Muscle layer of duodenum (tissue), 2 donors: ENCODE measurements at regions not wholly inside any gene's neighbourhood (a gene's known extent, or its start where the extent isn't known, plus 50 kb on each side); places are given as distances from the start of the nearest gene placed in this dataset.
"Not testable (repeated sequence)": the region's sequence is repeated elsewhere in the genome, so short reads cannot be mapped to it uniquely, and the experiment has no call there.

Experiments
- H3K27ac ChIP-seq: one replicate; pipeline ENCODE4 v1.7.0; 2013; ENCODE audit warnings: mild to moderate bottlenecking, low read length
- H3K27me3 ChIP-seq: one replicate; pipeline ENCODE4 v1.7.0; 2013; ENCODE audit warnings: low read depth, mild to moderate bottlenecking, control low read depth, low read length
- H3K36me3 ChIP-seq, 2 donors: one replicate each; pipeline ENCODE4 v1.7.0; 2013; ENCODE audit warnings: low read length in 2 of 2, control low read depth in 1 of 2, mild to moderate bottlenecking in 1 of 2; ENCODE audit not compliant: insufficient read depth in 2 of 2, control insufficient read depth in 1 of 2
- H3K4me1 ChIP-seq, 2 donors: one replicate each; pipeline ENCODE4 v1.7.0; 2013; ENCODE audit warnings: low read length in 2 of 2, mild to moderate bottlenecking in 2 of 2, control low read depth in 1 of 2, moderate library complexity in 1 of 2; ENCODE audit not compliant: insufficient read depth in 2 of 2, control insufficient read depth in 1 of 2
- H3K4me3 ChIP-seq, 2 donors: one replicate each; pipeline ENCODE4 v1.7.0; 2013; ENCODE audit warnings: low read length in 2 of 2, low read depth in 1 of 2, mild to moderate bottlenecking in 1 of 2
- H3K9me3 ChIP-seq, 2 donors: one replicate each; pipeline ENCODE4 v1.7.0; 2013; ENCODE audit warnings: low read length in 2 of 2, control low read depth in 1 of 2, mild to moderate bottlenecking in 1 of 2; ENCODE audit not compliant: control insufficient read depth in 1 of 2
- donor health status: healthy.

DNA sequence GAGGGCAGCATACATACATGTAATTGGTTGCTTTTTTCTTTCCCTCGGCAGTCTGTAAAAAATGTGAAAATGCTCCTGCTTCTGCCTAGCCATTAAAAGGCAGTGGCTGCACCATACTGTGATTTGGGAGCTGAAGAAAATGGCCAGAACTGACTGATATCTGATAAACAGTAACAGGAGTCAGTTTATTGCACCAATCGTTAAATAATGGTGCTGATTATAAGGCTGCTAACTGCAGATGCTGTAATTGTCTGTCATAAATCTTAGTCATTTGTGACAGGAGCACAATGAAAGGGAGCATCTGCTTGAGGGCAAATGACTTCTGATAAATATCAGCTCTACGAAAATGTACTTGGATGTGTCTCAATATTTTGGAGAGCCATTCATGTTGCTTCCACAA lies 263.1 kb upstream of the DNAJC19 start:
- no peaks in the 10 kb centered on the region for H3K36me3 ChIP-seq
- no peaks in the 10 kb centered on the region for H3K9me3 ChIP-seq
- H3K27ac ChIP-seq = no peak overlapping the region
- H3K27me3 ChIP-seq = no peaks in the 10 kb centered on the region
- H3K4me3 ChIP-seq = no peak overlapping the region
- H3K4me1 ChIP-seq = no peaks in the 10 kb centered on the region

DNA sequence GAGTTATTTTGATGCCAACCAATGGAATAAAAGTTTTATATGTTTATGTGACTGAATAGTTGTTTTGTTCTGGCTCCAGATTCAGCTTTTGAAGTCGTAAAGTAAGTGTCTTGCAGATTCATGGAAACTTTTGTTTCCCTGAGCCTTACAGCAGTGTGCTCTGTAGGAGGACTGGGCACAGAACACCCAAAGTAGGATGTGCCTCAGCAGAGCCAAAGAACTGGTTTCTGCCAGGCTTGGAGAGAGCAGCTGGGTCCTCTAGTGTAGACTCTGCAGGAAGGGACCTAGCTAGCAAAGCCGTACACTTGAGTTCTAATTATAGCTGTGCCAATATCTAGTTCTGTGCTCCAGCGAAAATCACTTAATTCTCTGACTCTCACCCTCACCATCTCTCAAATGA lies 261.2 kb upstream of the DNAJC19 start:
- Histone ChIP-seq H3K4me1 (no peaks in the 10 kb centered on the region), H3K9me3 (no peaks in the 10 kb centered on the region), H3K36me3 (no peaks in the 10 kb centered on the region), H3K27ac (no peak overlapping the region), H3K4me3 (no peak overlapping the region), H3K27me3 (no peaks in the 10 kb centered on the region)

DNA sequence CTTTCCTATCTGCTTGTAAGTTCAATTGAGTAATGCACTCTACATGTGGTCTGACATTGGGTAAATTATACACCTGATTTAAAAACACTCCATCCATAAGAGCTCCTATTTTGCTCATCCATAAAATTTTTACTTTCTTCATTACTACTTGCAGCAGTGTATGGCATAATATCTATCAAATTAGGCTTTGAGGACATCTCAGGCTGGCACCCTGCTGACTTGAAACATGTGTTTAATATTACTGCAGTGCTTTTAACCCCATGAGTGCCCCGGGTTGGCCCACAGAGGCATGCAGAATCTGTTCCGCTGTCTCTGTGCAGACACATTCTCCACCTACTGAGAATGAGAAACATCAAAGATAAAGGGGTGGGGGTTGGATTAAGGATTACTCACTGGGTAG lies 249.9 kb upstream of the DNAJC19 start:
- H3K27ac ChIP-seq = no peak overlapping the region
- H3K4me3 ChIP-seq = no peak overlapping the region
- no peaks in the 10 kb centered on the region for H3K36me3 ChIP-seq
- no peaks in the 10 kb centered on the region for H3K4me1 ChIP-seq
- no peaks in the 10 kb centered on the region for H3K9me3 ChIP-seq
- H3K27me3 ChIP-seq = no peaks in the 10 kb centered on the region

DNA sequence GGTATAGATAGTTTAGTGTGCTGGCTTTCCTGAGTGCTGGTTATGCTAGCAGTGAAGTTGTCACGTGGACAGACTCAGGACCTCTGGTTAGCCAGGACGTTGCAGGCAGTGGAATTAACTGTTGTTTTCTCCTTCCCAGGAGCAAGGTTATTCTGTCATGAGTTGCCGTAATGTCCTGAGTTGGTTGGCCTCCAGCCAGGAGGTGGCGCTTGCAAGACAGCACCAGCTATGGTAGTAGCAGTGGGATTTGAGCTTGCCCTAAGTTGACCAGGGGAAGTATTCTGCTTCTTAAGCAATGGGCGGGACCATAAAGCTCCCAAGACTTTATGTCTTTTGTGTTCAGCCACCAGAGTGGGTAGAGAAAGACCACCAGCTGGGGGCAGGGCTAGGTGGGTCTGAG lies 240.7 kb upstream of the DNAJC19 start:
- no peaks in the 10 kb centered on the region for H3K4me1 ChIP-seq
- no peaks in the 10 kb centered on the region for H3K9me3 ChIP-seq
- no peak overlapping the region for H3K27ac ChIP-seq
- H3K27me3 ChIP-seq = no peaks in the 10 kb centered on the region
- no peak overlapping the region for H3K4me3 ChIP-seq
- H3K36me3 ChIP-seq = no peaks in the 10 kb centered on the region

DNA sequence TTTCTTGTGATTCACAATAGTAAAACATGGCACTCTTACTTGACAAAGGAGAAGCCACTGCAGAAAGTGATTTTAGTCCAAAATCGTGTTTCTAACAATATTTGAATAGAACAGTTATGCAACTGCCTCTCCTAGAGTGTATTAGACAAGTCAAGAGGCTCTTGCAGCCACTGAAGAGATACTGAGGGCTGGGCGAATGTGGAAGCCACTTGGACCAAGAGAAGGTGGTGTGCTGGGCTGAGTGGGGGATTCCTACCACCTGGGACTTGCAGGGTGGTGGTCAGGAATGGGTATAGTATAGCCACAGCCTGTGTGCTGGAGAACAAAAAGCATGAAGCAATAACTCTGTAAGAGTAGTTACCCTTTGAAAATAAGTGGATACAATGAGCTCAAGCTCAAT lies 223.8 kb upstream of the DNAJC19 start:
- Histone ChIP-seq H3K36me3 (no peaks in the 10 kb centered on the region), H3K27me3 (no peaks in the 10 kb centered on the region), H3K4me1 (no peaks in the 10 kb centered on the region), H3K9me3 (no peaks in the 10 kb centered on the region), H3K27ac (no peak overlapping the region), H3K4me3 (no peak overlapping the region)

DNA sequence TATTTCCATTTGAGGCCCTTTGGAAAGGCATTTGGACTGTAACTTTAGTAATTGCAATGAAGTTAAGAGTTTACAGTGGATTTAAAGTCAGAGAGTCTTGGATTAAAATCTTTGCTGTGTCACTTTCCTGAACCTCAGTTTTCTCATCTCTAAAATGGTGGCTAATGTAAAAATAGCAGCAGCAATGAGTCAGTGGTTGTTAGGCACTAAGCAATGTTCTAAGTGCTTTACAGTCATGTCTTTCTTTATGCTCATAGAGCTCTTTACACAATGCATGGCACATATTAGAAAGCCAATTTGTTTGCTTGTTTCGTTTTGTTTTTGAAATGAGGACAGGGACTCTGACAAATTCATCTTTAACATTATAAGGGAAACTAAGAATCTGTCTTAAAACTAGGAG lies 222.7 kb upstream of the DNAJC19 start:
- no peak overlapping the region for H3K4me3 ChIP-seq
- H3K4me1 ChIP-seq = no peaks in the 10 kb centered on the region
- H3K27ac ChIP-seq = no peak overlapping the region
- no peaks in the 10 kb centered on the region for H3K36me3 ChIP-seq
- no peaks in the 10 kb centered on the region for H3K27me3 ChIP-seq
- no peaks in the 10 kb centered on the region for H3K9me3 ChIP-seq

DNA sequence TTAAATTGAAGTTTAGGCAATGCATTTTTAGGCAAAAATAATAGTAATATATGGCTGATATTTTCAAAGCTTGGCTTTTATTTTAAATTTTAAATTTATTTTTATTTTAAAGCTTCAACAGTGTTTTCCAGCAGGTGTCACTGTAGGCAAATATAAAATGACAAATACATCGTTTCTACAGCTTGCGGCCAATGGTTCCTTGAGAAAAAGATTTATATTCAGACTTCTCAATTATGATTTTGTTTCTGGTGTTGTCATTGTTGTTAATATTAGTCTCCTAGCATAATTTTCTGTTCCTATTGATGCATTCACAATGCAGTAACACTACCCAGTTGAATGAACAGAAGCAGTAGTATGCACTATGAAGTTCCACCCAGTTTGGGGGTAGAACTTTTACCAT lies 220.7 kb upstream of the DNAJC19 start:
- Histone ChIP-seq H3K27ac (no peak overlapping the region), H3K9me3 (no peaks in the 10 kb centered on the region), H3K4me1 (no peaks in the 10 kb centered on the region), H3K27me3 (no peaks in the 10 kb centered on the region), H3K36me3 (no peaks in the 10 kb centered on the region), H3K4me3 (no peak overlapping the region)

DNA sequence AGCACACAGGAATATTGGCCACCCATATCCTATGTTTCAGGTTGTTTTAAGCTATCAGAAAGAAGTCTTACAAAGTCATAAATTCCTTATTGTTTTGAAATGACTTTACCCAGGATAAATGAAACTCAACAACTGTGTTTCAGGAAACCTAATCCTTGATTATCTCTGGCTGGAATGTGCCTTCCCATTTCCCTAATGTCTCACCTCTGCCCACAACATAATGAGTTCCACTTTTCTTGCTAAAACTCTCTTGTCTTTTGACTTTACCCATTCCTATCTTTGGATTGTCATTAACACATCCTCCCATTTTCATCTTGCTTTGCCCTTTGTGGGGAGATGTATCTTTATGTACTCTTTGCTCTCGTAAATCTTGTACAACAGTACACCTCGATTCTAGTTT lies 200.0 kb upstream of the DNAJC19 start:
- Histone ChIP-seq H3K4me3 (no peak overlapping the region), H3K27ac (no peak overlapping the region), H3K27me3 (no peaks in the 10 kb centered on the region), H3K36me3 (no peaks in the 10 kb centered on the region), H3K9me3 (no peaks in the 10 kb centered on the region), H3K4me1 (no peaks in the 10 kb centered on the region)

DNA sequence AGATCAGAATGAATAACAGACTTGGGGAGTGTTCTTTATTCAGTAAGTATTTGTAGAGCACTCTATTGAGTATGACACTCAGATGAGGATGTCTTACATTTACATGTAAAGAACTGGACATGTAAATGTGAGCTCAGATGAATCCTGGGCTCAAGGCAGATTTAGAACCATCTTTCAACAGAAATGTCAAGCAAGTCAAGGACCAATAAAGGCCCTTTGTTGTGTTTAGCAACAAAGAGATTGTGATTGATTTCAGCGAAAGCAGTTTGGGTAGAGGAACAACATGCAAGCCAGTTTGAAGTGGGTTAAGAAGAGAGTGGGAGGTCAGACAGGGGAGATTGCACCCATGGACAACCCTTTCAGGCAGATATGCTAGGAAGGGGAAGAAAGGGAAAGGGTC lies 194.2 kb upstream of the DNAJC19 start:
- H3K4me3 ChIP-seq = no peak overlapping the region
- no peaks in the 10 kb centered on the region for H3K27me3 ChIP-seq
- H3K4me1 ChIP-seq = no peaks in the 10 kb centered on the region
- H3K27ac ChIP-seq = no peak overlapping the region
- H3K9me3 ChIP-seq = no peaks in the 10 kb centered on the region
- H3K36me3 ChIP-seq = no peaks in the 10 kb centered on the region

DNA sequence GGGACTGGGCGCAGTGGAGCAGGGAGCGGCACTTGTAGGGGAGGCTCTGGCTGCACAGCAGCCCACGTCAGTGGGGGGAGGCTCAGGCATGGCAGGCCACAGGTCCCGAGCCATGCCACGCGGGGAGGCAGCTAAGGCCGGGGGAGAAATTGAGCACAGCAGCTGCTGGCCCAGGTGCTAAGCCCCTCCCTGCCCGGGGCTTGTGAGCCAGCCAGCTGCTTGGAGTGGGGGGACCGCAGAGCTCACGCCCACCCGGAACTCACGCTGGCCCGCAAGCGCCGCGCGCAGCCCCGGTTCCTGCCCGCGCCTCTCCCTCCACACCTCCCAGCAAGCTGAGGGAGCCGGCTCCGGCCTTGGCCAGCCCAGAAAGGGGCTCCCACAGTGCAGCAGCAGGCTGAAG lies 193.5 kb upstream of the DNAJC19 start:
- H3K4me3 ChIP-seq, H3K9me3 ChIP-seq, H3K27ac ChIP-seq, H3K4me1 ChIP-seq, H3K27me3 ChIP-seq, H3K36me3 ChIP-seq: not testable (repeated sequence)

DNA sequence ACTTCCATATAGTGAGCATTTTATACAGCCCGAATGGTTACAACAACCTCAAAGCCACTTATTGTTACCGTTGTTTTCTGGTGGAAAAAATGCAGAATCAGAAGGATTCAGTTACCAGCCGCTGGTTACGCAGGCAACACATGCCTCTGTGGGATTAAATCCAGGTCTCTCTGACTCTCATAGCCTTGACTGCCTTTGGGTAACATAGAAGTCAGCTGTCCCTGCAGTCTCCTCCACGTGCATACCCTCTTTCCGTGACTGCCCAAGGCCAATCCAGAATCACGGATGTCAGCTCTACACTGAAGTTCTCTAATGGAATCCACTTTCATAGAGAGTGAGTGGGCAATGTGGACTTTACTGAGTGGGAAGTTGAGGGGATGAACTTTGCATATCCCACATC lies 189.5 kb upstream of the DNAJC19 start:
- Histone ChIP-seq H3K36me3 (no peaks in the 10 kb centered on the region), H3K27ac (no peak overlapping the region), H3K27me3 (no peaks in the 10 kb centered on the region)

DNA sequence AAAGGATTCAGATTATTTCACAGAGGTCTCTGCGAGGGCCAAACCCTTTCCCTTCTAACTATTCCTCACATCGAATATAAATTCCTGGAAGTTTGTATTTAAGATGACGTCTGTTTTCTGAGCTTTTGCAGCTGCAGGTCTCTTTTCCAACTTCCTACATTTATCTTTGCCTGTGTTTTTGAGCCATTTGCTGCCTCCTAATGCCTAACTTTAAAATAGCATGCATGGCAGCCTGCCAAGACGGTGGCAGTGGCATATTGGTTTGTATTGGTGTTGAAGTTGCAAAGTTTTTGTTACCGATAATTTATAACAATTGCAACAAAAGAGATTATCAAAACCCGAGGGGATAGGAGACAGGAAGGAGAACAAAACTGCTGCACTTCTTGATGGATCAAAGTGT lies 187.1 kb upstream of the DNAJC19 start:
- H3K36me3 ChIP-seq = no peaks in the 10 kb centered on the region
- H3K27ac ChIP-seq = no peak overlapping the region
- no peak overlapping the region for H3K4me3 ChIP-seq
- H3K9me3 ChIP-seq = no peaks in the 10 kb centered on the region
- H3K27me3 ChIP-seq = no peaks in the 10 kb centered on the region
- H3K4me1 ChIP-seq = no peaks in the 10 kb centered on the region

More for the DNA sequence above, 189.5 kb upstream of the DNAJC19 start:
- Histone ChIP-seq H3K4me1 (no peaks in the 10 kb centered on the region), H3K9me3 (no peaks in the 10 kb centered on the region), H3K4me3 (no peak overlapping the region)
